ENCODE measurements at regions not wholly inside any gene's neighbourhood (a gene's known extent, or its start where the extent isn't known, plus 50 kb on each side); places are given as distances from the start of the nearest gene placed in this dataset.

DNA sequence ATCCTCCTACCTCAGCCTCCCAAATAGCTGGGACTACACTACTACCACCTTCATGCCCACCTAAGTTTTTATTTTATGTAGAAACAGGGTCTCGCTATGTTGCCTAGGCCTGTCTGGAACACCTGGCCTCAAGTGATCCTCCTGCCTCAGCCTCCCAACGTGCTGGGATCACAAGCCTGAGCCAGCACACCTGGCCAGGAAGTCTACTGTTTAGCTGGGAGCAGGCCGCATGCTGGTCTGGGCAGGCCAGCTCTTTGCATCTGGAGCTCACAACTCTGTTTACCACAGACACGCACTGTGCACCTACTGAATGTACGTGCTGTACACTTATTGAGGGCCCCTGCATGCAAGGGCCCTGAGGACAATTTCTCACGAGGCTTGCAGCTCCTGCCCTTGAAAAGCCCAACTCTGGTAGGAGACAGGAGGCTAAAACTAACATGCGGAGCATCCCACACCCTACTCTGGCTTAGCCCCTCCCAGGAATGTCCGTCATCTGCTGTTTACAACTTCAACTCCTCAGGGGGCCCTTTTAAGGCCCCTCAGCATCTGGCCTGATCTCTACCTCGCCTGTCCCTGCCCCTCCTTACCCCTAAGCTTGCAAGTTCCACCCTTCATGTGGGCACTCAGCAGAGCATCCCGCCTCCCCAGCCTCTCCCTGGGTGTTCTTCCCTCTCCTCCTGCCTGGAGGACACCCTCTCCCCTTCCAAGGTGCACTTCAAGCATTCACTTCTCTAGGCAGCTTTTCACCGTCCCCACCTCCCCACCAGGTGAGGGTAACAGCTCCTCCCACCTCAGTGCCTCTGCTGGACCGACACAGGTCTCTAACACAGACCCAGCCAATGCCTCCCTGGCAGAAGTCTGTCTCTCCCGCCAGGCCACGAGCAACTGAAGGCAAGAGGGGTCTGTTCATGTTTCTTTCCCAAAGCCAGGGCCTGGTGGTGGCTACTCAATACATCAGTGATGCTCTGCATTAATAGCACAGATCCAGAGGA lies 114.2 kb upstream of the UQCRFS1 start:
- TF ChIP-seq, protein P1, sequence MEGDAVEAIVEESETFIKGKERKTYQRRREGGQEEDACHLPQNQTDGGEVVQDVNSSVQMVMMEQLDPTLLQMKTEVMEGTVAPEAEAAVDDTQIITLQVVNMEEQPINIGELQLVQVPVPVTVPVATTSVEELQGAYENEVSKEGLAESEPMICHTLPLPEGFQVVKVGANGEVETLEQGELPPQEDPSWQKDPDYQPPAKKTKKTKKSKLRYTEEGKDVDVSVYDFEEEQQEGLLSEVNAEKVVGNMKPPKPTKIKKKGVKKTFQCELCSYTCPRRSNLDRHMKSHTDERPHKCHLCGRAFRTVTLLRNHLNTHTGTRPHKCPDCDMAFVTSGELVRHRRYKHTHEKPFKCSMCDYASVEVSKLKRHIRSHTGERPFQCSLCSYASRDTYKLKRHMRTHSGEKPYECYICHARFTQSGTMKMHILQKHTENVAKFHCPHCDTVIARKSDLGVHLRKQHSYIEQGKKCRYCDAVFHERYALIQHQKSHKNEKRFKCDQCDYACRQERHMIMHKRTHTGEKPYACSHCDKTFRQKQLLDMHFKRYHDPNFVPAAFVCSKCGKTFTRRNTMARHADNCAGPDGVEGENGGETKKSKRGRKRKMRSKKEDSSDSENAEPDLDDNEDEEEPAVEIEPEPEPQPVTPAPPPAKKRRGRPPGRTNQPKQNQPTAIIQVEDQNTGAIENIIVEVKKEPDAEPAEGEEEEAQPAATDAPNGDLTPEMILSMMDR (IDR thresholded peaks at IDR 0.05) = no peak
- TF ChIP-seq ESRRA (IDR thresholded peaks at IDR 0.05; ENCODE audit: borderline replicate concordance, low read length) (no peak), CEBPB (IDR thresholded peaks at IDR 0.05) (no peak), CBX8 (IDR thresholded peaks at IDR 0.05) (no peak), RAD21 (conservative IDR thresholded peaks at IDR 0.05 in 1 of 2, IDR thresholded peaks at IDR 0.05 in 1 of 2) (no peak), EHMT2 (IDR thresholded peaks at IDR 0.05; ENCODE audit: low read depth) (no peak), TP53 (CRISPR knock-in tag; IDR thresholded peaks at IDR 0.05) (no peak), RCOR1 (IDR thresholded peaks at IDR 0.05; ENCODE audit: low read depth, low read length) (no peak)
- TF ChIP-seq, protein P2, sequence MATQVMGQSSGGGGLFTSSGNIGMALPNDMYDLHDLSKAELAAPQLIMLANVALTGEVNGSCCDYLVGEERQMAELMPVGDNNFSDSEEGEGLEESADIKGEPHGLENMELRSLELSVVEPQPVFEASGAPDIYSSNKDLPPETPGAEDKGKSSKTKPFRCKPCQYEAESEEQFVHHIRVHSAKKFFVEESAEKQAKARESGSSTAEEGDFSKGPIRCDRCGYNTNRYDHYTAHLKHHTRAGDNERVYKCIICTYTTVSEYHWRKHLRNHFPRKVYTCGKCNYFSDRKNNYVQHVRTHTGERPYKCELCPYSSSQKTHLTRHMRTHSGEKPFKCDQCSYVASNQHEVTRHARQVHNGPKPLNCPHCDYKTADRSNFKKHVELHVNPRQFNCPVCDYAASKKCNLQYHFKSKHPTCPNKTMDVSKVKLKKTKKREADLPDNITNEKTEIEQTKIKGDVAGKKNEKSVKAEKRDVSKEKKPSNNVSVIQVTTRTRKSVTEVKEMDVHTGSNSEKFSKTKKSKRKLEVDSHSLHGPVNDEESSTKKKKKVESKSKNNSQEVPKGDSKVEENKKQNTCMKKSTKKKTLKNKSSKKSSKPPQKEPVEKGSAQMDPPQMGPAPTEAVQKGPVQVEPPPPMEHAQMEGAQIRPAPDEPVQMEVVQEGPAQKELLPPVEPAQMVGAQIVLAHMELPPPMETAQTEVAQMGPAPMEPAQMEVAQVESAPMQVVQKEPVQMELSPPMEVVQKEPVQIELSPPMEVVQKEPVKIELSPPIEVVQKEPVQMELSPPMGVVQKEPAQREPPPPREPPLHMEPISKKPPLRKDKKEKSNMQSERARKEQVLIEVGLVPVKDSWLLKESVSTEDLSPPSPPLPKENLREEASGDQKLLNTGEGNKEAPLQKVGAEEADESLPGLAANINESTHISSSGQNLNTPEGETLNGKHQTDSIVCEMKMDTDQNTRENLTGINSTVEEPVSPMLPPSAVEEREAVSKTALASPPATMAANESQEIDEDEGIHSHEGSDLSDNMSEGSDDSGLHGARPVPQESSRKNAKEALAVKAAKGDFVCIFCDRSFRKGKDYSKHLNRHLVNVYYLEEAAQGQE (IDR thresholded peaks at IDR 0.05) = no peak

All from A549 (cell line).